ENCODE measurements at regions not wholly inside any gene's neighbourhood (a gene's known extent, or its start where the extent isn't known, plus 50 kb on each side); places are given as distances from the start of the nearest gene placed in this dataset.

GRCh38 chr12:18975933-18976332 lies 153.6 kb upstream of the PLEKHA5 start:
- TF ChIP-seq CTCF (IDR thresholded peaks at IDR 0.05; ENCODE audit: insufficient read depth, missing control alignments), result no peak
- DNase-seq (ENCODE audit: insufficient read length, low spot score) (no peak), FAIRE-seq (no peak)

GRCh38 chr12:18979401-18980126 lies 150.0 kb upstream of the PLEKHA5 start:
- DNase-seq (ENCODE audit: insufficient read length, low spot score) (no peak), FAIRE-seq (no peak)
- TF ChIP-seq CTCF (IDR thresholded peaks at IDR 0.05; ENCODE audit: insufficient read depth, missing control alignments), result no peak

GRCh38 chr12:18981732-18982131 lies 147.8 kb upstream of the PLEKHA5 start:
- FAIRE-seq (no peak), DNase-seq (ENCODE audit: insufficient read length, low spot score) (no peak)
- no peak for TF ChIP-seq CTCF (IDR thresholded peaks at IDR 0.05; ENCODE audit: insufficient read depth, missing control alignments)

GRCh38 chr12:18982226-18982949 lies 147.1 kb upstream of the PLEKHA5 start:
- DNase-seq (ENCODE audit: insufficient read length, low spot score) (no peak), FAIRE-seq (no peak)
- no peak for TF ChIP-seq CTCF (IDR thresholded peaks at IDR 0.05; ENCODE audit: insufficient read depth, missing control alignments)

GRCh38 chr12:18983854-18984253 lies 145.7 kb upstream of the PLEKHA5 start:
- no peak for FAIRE-seq
- DNase-seq (ENCODE audit: insufficient read length, low spot score), result no peak
- TF ChIP-seq CTCF (IDR thresholded peaks at IDR 0.05; ENCODE audit: insufficient read depth, missing control alignments), result no peak

GRCh38 chr12:18990856-18991255 lies 138.7 kb upstream of the PLEKHA5 start:
- DNase-seq (ENCODE audit: insufficient read length, low spot score) (no peak), FAIRE-seq (no peak)
- TF ChIP-seq CTCF (IDR thresholded peaks at IDR 0.05; ENCODE audit: insufficient read depth, missing control alignments), result no peak

GRCh38 chr12:18992336-18992735 lies 137.2 kb upstream of the PLEKHA5 start:
- FAIRE-seq, result no peak
- no peak for TF ChIP-seq CTCF (IDR thresholded peaks at IDR 0.05; ENCODE audit: insufficient read depth, missing control alignments)
- DNase-seq (ENCODE audit: insufficient read length, low spot score), result no peak

Data from D721Med (cell line).